Upper lobe of right lung (tissue), 1 donor: ENCODE measurements at regions not wholly inside any gene's neighbourhood (a gene's known extent, or its start where the extent isn't known, plus 50 kb on each side); places are given as distances from the start of the nearest gene placed in this dataset.
"Not testable (repeated sequence)": the region's sequence is repeated elsewhere in the genome, so short reads cannot be mapped to it uniquely, and the experiment has no call there.

Experiments
- ATAC-seq: fragments of 200-7000 bp; cut with Tn5 transposase; one replicate; pipeline ENCODE4 v1.9.1; 2020; ENCODE audit warnings: mild to moderate bottlenecking, moderate library complexity
- DNase-seq: peaks from one replicate; pipeline ENCODE4 v3.0.0-alpha.2; 2020
- H3K27ac ChIP-seq: fragments of 200-600 bp; one replicate; pipeline ENCODE4 v1.8.0; 2022
- H3K27me3 ChIP-seq: fragments of 200-600 bp; one replicate; pipeline ENCODE4 v1.8.0; 2022; ENCODE audit warnings: mild to moderate bottlenecking
- H3K36me3 ChIP-seq: fragments of 200-600 bp; one replicate; pipeline ENCODE4 v1.8.0; 2022
- H3K4me1 ChIP-seq: fragments of 200-600 bp; one replicate; pipeline ENCODE4 v1.8.0; 2022
- H3K4me3 ChIP-seq: fragments of 200-600 bp; one replicate; pipeline ENCODE4 v1.8.0; 2022; ENCODE audit warnings: mild to moderate bottlenecking
- H3K9me3 ChIP-seq: fragments of 200-600 bp; one replicate; pipeline ENCODE4 v1.8.0; 2022
- intact Hi-C: fragments of 100-400 bp; cut with DNase I; formaldehyde crosslinking; loops from one replicate; pipeline ENCODE4 v1.11.0; 2022
- TF ChIP-seq, protein P1 (sequence below): fragments of 200-600 bp; IDR thresholded peaks from one replicate; pipeline ENCODE4 v1.8.0; 2022; ENCODE audit warnings: antibody characterized with exemption
- donor health status: DM: no; HTN: yes; CAD: no; lungs with severe emphysema.

DNA sequence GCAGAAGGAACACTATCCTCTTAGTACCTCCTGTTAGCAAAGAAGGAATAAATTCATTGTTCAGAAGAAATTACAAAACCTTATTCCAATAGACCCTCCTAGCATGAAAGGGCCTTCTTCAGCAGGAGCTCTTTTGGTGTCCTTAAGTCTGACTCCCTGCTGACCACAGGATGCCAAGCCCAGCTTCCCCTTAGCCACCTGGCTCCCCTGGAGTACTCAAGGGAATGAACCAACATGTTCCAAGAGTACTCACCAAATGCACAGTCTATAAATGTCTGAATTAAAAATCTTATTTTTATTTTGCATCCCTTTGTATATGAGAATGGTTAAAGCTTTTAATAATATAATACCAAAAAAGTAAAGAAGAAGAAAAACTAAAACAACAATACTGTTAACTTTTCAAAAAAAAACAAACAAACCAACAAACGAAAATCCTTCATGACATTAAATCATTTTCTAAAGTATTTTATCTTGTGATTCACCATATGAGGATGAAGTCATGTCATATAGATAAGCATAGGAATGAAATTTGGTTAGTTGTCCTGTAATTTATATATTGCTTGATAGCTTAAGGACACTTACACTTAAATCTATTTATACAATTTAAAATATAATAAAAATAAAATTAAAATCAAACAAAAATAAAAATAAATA is 1355.1 kb downstream of the HACE1 start:
- intact Hi-C loops, result no loop called here
- TF ChIP-seq, protein P1, sequence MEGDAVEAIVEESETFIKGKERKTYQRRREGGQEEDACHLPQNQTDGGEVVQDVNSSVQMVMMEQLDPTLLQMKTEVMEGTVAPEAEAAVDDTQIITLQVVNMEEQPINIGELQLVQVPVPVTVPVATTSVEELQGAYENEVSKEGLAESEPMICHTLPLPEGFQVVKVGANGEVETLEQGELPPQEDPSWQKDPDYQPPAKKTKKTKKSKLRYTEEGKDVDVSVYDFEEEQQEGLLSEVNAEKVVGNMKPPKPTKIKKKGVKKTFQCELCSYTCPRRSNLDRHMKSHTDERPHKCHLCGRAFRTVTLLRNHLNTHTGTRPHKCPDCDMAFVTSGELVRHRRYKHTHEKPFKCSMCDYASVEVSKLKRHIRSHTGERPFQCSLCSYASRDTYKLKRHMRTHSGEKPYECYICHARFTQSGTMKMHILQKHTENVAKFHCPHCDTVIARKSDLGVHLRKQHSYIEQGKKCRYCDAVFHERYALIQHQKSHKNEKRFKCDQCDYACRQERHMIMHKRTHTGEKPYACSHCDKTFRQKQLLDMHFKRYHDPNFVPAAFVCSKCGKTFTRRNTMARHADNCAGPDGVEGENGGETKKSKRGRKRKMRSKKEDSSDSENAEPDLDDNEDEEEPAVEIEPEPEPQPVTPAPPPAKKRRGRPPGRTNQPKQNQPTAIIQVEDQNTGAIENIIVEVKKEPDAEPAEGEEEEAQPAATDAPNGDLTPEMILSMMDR, result no peak
- no peak for ATAC-seq

DNA sequence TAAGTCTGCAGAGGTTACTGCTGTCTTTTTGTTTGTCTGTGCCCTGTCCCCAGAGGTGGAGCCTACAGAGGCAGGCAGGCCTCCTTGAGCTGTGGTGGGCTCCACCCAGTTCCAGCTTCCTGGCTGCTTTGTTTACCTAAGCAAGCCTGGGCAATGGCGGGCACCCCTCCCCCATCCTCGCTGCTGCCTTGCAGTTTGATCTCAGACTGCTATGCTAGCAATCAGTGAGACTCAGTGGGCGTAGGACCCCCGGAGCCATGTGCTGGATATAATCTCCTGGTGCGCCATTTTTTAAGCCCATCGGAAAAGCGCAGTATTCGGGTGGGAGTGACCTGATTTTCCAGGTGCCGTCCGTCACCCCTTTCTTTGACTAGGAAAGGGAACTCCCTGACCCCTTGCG is 1363.1 kb downstream of the HACE1 start:
- ATAC-seq, DNase-seq: not testable (repeated sequence)

More for the DNA sequence above, 1355.1 kb downstream of the HACE1 start:
- H3K27me3 ChIP-seq, result no peaks in the 10 kb centered on the region
- no peaks in the 10 kb centered on the region for H3K9me3 ChIP-seq
- H3K36me3 ChIP-seq, result no peaks in the 10 kb centered on the region
- no peak for DNase-seq
- no peak overlapping the region for H3K4me3 ChIP-seq
- H3K27ac ChIP-seq, result no peak overlapping the region
- no peaks in the 10 kb centered on the region for H3K4me1 ChIP-seq

DNA sequence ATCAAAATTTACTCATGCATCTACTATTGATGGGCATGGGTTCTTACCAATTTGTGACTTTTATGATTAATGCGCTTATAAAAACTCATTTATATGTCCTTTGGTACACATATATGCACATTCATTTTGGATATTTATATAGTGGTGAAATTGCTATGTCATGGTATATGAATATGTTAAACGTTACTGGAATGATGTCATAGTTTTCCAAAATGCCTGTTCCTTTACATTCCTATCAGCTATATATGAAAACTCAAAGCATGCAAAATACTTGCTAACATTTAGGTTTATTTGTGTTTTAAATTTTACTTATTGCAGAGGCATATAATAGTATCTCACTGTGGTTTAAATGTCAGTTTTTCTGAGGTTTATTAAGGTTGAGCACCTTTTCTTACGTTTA is 1403.1 kb downstream of the HACE1 start:
- Histone ChIP-seq H3K4me3 (no peak overlapping the region), H3K9me3 (no peaks in the 10 kb centered on the region), H3K27me3 (no peaks in the 10 kb centered on the region), H3K27ac (no peak overlapping the region), H3K4me1 (no peaks in the 10 kb centered on the region), H3K36me3 (no peaks in the 10 kb centered on the region)
- DNase-seq (no peak), ATAC-seq (no peak)
- intact Hi-C loops, result no loop called here
- TF ChIP-seq, protein P1, result no peak

More for the DNA sequence above, 1363.1 kb downstream of the HACE1 start:
- H3K36me3 ChIP-seq, H3K9me3 ChIP-seq, H3K4me3 ChIP-seq, H3K27ac ChIP-seq, intact Hi-C loops, H3K27me3 ChIP-seq, H3K4me1 ChIP-seq: not testable (repeated sequence)

DNA sequence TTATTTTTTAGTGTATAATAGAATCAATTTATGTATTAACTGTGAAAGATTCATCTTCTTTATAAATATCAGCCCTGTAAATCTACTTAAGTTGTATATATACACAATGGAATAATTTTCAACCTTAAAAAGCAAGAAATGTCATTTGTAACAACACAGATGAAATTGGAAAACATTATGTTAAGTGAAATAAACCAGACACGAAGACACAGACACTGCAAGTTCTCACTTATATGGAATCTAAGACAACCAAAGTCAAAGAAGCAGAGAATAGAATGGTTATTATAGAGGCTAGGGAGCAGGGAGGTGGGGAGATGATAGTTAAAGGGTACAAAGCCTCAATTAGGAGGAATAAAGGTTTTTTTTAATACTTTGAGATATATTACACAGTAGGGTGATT is 1404.4 kb downstream of the HACE1 start:
- intact Hi-C loops, result no loop called here
- no peaks in the 10 kb centered on the region for H3K4me1 ChIP-seq
- ATAC-seq (no peak), DNase-seq (no peak)
- no peaks in the 10 kb centered on the region for H3K9me3 ChIP-seq
- H3K4me3 ChIP-seq, result no peak overlapping the region
- H3K27me3 ChIP-seq, result no peaks in the 10 kb centered on the region
- TF ChIP-seq, protein P1, result no peak
- no peaks in the 10 kb centered on the region for H3K36me3 ChIP-seq
- H3K27ac ChIP-seq, result no peak overlapping the region

DNA sequence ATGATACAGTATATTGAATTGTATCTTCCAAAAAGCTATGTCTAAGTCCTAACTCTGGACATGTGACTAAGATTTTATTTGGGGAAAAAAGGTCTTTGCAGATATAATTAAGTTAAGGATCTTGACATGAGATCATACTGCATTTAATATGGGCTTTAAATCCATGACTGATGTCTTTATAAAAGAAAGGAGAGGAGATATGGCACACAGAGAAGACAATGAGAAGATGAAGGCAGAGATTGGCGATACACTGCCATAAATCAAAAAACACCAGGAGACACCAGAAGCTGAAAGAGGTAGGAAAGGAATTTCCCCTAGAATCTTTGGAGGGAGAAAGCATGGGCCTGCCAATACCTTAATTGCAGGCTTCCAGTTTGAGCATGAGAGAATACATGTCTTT is 1450.2 kb downstream of the HACE1 start:
- Histone ChIP-seq H3K36me3 (no peaks in the 10 kb centered on the region), H3K4me3 (no peak overlapping the region), H3K27ac (no peak overlapping the region), H3K9me3 (no peaks in the 10 kb centered on the region), H3K27me3 (no peaks in the 10 kb centered on the region), H3K4me1 (no peaks in the 10 kb centered on the region)
- TF ChIP-seq, protein P1, result no peak
- DNase-seq (no peak), ATAC-seq (no peak)
- intact Hi-C loops, result no loop called here

DNA sequence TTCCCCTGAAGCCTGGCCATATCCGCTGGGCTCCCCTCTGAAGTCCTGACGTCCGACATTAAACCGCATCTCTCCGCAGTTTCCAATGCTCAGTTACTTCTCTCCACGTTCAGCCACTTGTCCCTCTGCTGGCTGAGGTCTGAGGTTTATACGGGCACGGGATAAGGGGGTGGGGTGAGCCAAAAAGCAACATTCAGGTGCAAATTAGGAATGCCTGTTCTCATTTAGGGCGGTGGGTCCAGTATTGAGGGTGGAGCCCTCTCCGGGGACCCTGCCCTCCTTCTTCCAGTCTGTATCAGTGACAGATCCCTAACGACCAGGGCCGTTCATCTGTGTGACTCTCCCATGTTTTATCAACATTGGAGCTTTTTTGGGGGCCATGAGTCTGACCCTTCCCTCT is 1454.4 kb downstream of the HACE1 start:
- Histone ChIP-seq H3K9me3 (no peaks in the 10 kb centered on the region), H3K4me3 (no peak overlapping the region), H3K27ac (no peak overlapping the region), H3K36me3 (no peaks in the 10 kb centered on the region), H3K27me3 (no peaks in the 10 kb centered on the region), H3K4me1 (no peaks in the 10 kb centered on the region)
- DNase-seq, result no peak
- ATAC-seq, result no peak
- intact Hi-C loops, result no loop called here
- TF ChIP-seq, protein P1, result no peak
